LNCAP (cell line): ENCODE measurements at regions not wholly inside any gene's neighbourhood (a gene's known extent, or its start where the extent isn't known, plus 50 kb on each side); places are given as distances from the start of the nearest gene placed in this dataset.

Source experiments
- CTCF ChIP-seq: fragments of 450-650 bp; IDR thresholded peaks from 2 replicates; pipeline ENCODE4 v1.5.1; 2017; ENCODE audit warnings: mild to moderate bottlenecking

GRCh38 chr11:92558323-92558722 lies 333.7 kb downstream of the FAT3 start:
- no peak for TF ChIP-seq CTCF

- no peak for TF ChIP-seq CTCF
Observed at GRCh38 chr11:92569726-92570125, 345.1 kb downstream of the FAT3 start.

DNA sequence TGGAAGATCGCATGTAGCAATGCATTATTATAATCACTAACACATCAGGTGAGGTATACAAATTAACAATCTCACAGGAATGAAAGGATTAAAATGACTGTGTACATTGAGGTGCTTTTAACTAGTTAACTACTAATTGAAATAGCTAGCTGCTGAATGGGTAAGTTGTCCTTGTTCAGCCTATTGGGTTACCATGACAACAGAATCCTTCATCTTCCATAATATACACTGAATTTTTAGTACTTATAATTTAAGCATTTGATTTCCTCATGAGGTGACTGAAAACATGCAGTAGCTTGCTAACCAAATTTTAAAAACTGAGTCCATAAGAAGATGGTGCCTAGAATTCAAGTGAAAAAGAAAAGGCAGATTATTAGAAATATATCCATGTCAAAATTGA lies 347.9 kb downstream of the FAT3 start:
- TF ChIP-seq CTCF = no peak

- no peak for TF ChIP-seq CTCF
Observed at GRCh38 chr11:92576315-92576714, 351.7 kb downstream of the FAT3 start.

DNA sequence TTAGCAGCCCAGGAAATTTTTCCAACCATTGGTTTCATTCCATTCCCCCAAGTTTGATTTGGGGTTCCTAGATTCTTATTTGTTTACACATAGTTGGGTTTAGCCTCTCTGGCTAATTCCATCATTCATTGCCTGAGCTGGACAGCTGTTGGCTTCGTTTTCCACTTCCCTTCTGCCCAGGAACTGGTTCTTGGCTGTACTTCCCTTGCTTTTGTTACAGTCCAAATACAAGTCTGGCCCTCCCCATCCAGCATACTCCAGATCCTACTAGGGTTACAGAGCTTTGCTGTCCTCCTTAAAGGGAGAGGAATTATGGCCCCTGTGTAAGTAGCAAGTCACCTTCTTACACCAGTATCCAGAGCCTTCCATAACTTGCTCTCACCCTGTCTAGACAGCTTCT lies 356.3 kb downstream of the FAT3 start:
- TF ChIP-seq CTCF = no peak

- TF ChIP-seq CTCF = no peak
Observed at GRCh38 chr11:92588393-92588792, 363.8 kb downstream of the FAT3 start.

DNA sequence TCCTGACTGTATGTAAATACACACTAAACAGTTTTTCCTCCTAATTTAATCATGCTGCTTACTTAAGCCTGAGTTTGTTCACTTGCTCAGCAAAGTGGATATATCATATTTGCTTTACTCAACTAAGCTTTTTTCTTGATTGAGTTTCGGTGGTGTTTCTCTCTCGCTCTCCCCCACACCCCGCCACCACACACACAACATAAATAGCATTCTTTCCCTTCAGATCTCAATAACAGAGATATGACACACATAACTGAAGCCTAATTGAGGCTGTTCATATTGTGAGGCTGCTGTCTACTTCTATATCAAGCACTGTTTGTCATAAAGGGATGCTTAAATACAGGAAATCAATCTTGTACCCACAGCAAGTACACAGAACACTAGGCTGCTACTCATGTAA lies 364.9 kb downstream of the FAT3 start:
- TF ChIP-seq CTCF = no peak

DNA sequence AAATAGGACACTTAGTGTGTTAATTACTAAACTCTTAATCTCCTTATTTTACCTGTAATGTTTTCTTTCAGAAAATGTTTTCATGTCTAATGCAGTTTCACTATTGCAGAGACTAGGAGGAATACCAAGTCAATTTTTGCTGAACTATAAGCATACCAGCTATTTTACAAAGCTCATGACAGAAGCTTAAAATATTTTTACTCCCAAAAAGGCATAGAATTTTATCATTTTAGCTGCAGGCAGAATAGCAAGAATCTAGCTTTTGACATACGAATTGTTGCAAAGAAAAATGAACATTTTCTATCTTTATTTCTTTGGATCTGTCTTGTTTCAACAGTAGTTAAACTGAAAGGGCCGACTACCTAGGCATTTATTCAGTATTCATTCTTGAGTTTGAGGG lies 366.9 kb downstream of the FAT3 start:
- TF ChIP-seq CTCF = no peak
